ENCODE measurements at regions not wholly inside any gene's neighbourhood (a gene's known extent, or its start where the extent isn't known, plus 50 kb on each side); places are given as distances from the start of the nearest gene placed in this dataset.

- H3K27ac ChIP-seq = no peak overlapping the region
- DNase-seq (ENCODE audit: low read depth, low spot score) = no peak
Observed at GRCh38 chr16:54403580-54403979, 117.0 kb upstream of the IRX3 start.

- DNase-seq (ENCODE audit: low read depth, low spot score) = no peak
- H3K27ac ChIP-seq = no peak overlapping the region
Observed at GRCh38 chr16:54402873-54403272, 116.3 kb upstream of the IRX3 start.

GRCh38 chr16:54402270-54402669, 115.7 kb upstream of the IRX3 start:
- H3K27ac ChIP-seq = no peak overlapping the region
- no peak for DNase-seq (ENCODE audit: low read depth, low spot score)

GRCh38 chr16:54400261-54400660, 113.7 kb upstream of the IRX3 start:
- no peak for DNase-seq (ENCODE audit: low read depth, low spot score)
- no peak overlapping the region for H3K27ac ChIP-seq

GRCh38 chr16:54398986-54399385, 112.4 kb upstream of the IRX3 start:
- no peak for DNase-seq (ENCODE audit: low read depth, low spot score)
- no peak overlapping the region for H3K27ac ChIP-seq

GRCh38 chr16:54397838-54398237, 111.3 kb upstream of the IRX3 start:
- no peak overlapping the region for H3K27ac ChIP-seq
- DNase-seq (ENCODE audit: low read depth, low spot score) = no peak

GRCh38 chr16:54397190-54397835, 110.7 kb upstream of the IRX3 start:
- no peak overlapping the region for H3K27ac ChIP-seq
- no peak for DNase-seq (ENCODE audit: low read depth, low spot score)

- H3K27ac ChIP-seq = no peak overlapping the region
- DNase-seq (ENCODE audit: low read depth, low spot score) = no peak
Observed at GRCh38 chr16:54389836-54390494, 103.4 kb upstream of the IRX3 start.

- H3K27ac ChIP-seq = no peak overlapping the region
- DNase-seq (ENCODE audit: low read depth, low spot score) = no peak
Observed at GRCh38 chr16:54385141-54385540, 98.6 kb upstream of the IRX3 start.

- H3K27ac ChIP-seq = no peak overlapping the region
- no peak for DNase-seq (ENCODE audit: low read depth, low spot score)
Observed at GRCh38 chr16:54381601-54382313, 95.2 kb upstream of the IRX3 start.

GRCh38 chr16:54375071-54375470, 88.5 kb upstream of the IRX3 start:
- DNase-seq (ENCODE audit: low read depth, low spot score) = no peak
- H3K27ac ChIP-seq = no peak overlapping the region

GRCh38 chr16:54373534-54374520, 87.2 kb upstream of the IRX3 start:
- DNase-seq (ENCODE audit: low read depth, low spot score) = no peak

GRCh38 chr16:54370278-54371040, 83.9 kb upstream of the IRX3 start:
- H3K27ac ChIP-seq = no peak overlapping the region
- DNase-seq (ENCODE audit: low read depth, low spot score) = no peak

More at GRCh38 chr16:54373534-54374520, 87.2 kb upstream of the IRX3 start:
- no peak overlapping the region for H3K27ac ChIP-seq

- no peak for DNase-seq (ENCODE audit: low read depth, low spot score)
- no peak overlapping the region for H3K27ac ChIP-seq
Observed at GRCh38 chr16:54369861-54370260, 83.3 kb upstream of the IRX3 start.

- H3K27ac ChIP-seq = no peak overlapping the region
- no peak for DNase-seq (ENCODE audit: low read depth, low spot score)
Observed at GRCh38 chr16:54366943-54367342, 80.4 kb upstream of the IRX3 start.

GRCh38 chr16:54365990-54366634, 79.5 kb upstream of the IRX3 start:
- DNase-seq (ENCODE audit: low read depth, low spot score) = no peak
- H3K27ac ChIP-seq = no peak overlapping the region

- no peak for DNase-seq (ENCODE audit: low read depth, low spot score)
- no peak overlapping the region for H3K27ac ChIP-seq
Observed at GRCh38 chr16:54363766-54364165, 77.2 kb upstream of the IRX3 start.

GRCh38 chr16:54362591-54363206, 76.1 kb upstream of the IRX3 start:
- H3K27ac ChIP-seq = no peak overlapping the region
- DNase-seq (ENCODE audit: low read depth, low spot score) = no peak

- no peak for DNase-seq (ENCODE audit: low read depth, low spot score)
- no peak overlapping the region for H3K27ac ChIP-seq
Observed at GRCh38 chr16:54361246-54361645, 74.7 kb upstream of the IRX3 start.

Data from epithelial cell of prostate (primary cell).